ENCODE measurements at regions not wholly inside any gene's neighbourhood (a gene's known extent, or its start where the extent isn't known, plus 50 kb on each side); places are given as distances from the start of the nearest gene placed in this dataset.

DNA sequence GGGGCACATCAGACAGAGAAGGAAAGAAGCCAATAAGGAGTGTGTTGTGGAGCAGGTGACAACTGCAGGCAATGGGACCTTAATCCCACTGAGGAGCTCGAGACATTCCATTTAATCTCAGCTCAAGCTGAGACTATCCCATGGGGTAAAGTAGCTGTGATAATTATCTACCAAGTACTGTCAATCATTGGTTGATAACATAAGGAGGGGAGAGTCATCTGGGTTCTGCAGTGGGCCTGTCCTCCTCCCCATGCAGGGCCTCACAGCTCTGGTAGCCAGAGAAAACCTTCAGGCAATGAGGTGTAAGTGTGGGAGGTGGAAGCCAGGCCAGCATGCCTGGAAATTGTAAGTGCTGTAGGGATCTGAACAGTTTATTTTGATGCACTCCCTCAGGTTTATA lies 375.0 kb upstream of the ARID1B start:
- DNase-seq: no peak

DNA sequence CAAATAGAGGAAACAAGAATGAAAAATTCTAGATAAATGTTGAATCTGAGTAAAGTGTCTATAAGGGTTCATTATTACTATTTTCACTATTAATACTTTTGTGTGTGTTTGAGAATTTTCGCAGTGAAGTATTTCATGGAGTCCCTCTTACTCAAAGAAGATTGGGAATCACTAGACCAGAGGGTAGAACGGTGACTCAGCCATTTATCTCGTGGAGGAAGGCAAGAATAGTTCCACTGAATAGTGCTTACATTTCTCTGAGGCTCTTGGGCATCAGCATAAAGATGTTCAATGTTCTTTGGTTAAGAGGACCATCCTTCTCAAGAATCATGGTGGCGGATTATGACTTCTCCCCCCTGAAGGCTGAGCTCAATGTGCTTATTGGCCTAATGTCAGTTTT lies 376.7 kb upstream of the ARID1B start:
- DNase-seq: no peak

DNA sequence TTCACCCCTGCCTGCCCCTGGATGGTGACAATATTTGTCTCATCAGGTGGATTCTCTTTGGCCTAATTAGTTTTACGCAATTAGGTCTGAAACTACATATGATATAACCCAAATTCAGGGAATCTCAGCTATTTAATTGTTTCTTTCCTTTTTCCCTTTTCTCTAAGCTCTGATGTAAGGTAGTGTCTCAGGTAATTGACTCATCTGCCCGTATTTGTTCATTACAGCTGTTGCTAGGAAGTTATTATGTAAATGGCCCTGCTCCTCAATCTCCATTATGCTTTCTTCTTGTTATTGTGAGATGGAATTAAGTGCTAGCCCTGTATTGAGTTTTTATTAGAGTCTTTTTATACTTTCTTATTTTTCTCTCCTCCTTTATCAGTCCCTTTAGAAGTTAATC lies 378.2 kb upstream of the ARID1B start:
- no peak for DNase-seq

DNA sequence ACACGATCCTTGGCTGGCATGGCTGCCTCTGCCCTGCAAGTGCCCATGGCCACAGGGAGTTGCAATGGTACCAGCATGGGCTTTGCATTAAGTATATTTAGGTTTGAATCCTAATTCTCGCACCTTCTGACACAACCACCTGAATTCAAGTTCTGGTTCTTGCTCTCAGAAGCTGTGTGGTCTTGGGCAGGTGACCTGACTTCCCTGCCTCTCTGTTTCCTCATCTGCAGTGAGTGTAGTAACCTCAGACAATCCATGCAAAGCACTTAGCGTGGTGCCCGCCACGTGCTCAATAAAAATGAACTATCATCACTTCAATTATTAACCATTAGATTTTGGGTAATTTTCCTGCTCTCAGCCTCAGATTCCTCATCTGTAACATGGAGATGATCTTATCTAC lies 378.8 kb upstream of the ARID1B start:
- no peak for DNase-seq

GRCh38 chr6:156396791-156397418 lies 380.3 kb upstream of the ARID1B start:
- no peak for DNase-seq

- no peak for DNase-seq
Measured at GRCh38 chr6:156396068-156396771, 381.0 kb upstream of the ARID1B start.

GRCh38 chr6:156395276-156395675 lies 381.9 kb upstream of the ARID1B start:
- no peak for DNase-seq

GRCh38 chr6:156392648-156393047 lies 384.5 kb upstream of the ARID1B start:
- no peak for DNase-seq

GRCh38 chr6:156391977-156392376 lies 385.2 kb upstream of the ARID1B start:
- DNase-seq: no peak

- no peak for DNase-seq
Measured at GRCh38 chr6:156391061-156391672, 386.0 kb upstream of the ARID1B start.

GRCh38 chr6:156390621-156391020 lies 386.6 kb upstream of the ARID1B start:
- no peak for DNase-seq

DNA sequence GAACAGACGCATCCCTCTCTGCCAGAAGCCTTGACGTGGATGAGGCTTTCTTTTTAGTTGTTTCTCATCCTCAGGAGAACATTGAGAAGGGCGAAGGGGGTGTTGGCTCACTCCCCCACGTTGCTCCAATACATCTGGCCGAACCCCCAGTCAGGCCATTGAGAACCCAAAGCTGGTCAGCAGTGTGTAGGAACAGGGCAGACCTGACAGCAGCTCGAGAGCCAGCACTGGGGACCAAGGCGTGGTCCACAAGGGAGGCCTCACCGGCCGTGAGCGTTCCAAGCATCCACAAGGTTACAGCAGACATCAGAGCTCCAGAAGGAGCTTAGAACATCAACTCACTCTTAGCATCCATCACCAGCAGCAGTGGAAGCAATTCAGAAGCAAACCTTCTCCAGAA lies 387.9 kb upstream of the ARID1B start:
- no peak for DNase-seq

DNA sequence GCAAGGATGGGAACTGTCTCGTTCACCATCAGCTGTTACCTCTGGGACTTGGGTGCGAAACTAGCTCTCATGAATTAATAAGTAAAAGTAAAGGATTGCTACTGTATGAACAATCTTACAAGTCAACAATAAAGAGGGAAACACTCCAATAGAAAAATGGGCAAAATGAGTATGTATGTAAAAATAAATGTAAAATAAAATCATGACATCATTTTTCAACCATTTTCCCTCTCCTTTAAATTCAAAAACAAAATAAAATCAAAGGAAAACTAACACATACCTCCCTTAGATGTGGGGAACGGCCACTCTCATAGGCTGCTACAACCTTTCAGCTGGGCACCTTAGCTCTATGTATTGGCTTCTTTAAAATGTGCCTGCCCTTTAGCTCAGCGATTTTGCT lies 389.7 kb upstream of the ARID1B start:
- DNase-seq: no peak

- DNase-seq: no peak
Measured at GRCh38 chr6:156383059-156383458, 394.1 kb upstream of the ARID1B start.

DNA sequence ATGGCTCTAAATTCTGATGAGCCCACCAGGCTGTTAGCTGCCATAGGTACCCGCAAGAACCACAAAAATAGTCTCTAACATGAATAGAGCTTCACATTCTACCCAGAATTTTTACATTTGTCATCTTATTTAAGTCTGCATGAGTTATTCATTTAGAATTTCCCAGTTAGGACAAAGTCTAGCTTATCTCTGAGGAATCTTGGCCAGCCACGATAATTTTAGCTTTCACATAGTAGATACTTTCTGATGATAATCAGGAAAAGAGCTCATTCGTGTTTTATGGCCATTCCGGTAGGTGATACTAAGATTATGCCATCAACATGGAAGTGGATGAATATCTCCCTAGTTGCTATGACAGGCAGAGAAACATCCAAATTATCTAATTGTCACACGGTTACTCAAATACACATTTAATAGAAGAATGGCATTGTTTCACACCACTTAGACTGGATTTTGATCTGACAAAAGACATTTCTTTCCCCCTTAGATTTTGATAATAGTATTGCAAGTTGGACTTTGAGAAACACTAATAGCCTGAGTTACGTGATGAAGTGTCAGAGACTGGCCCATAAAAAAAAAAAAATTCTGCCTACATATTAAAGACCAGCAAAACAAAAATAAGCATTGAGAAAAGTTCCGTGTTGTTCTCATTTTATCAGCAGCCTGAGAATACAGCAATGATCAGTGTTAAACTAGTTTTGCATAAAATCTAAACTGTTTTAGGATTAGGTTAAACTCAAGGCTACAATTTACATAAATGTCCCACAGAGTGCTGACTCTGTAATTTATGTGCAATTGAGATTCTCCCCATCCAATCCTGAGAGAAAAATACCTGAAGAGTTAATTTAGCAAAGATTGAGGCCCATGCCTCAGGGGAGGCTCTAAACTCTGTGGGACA lies 397.5 kb upstream of the ARID1B start:
- no peak for DNase-seq

DNA sequence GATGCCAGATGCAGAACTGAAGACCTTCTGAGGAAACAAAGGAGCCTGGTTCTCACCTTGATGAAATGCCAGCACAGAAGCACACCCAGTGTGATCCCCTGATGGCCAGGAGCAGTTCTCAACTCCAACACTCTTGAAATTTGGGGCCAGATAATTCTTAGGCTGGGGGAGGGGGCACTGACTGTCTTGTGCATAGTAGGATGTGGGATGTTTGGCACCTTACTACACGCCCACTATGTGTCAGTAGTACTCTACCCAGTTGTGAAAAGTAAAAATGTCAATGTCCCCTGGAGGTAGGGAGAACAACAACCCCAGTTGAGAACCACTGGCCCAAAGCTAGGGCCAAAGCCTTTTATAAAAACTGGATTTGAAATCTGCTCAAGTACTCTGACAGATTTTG lies 398.3 kb upstream of the ARID1B start:
- no peak for DNase-seq

- no peak for DNase-seq
Measured at GRCh38 chr6:156376091-156376490, 401.1 kb upstream of the ARID1B start.

DNA sequence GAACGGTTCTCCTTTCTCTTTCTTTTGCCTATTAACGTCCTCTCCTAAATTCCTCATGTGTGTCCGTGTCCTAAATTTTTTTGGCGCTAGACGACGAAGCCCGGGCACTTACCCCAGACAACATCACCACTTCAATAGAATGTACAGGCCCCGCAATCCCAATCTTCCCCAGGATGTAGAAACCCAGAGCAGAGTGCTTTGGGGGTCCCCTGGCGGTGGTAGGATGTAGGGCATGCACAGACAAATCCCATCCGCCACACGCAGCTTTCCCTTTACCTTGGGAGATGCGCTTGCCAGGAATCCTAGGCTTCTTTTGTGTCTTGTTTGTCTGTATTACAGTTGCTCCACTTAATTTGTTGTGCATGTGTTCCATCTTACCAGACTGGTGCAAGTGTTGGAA lies 417.3 kb upstream of the ARID1B start:
- DNase-seq: no peak

DNA sequence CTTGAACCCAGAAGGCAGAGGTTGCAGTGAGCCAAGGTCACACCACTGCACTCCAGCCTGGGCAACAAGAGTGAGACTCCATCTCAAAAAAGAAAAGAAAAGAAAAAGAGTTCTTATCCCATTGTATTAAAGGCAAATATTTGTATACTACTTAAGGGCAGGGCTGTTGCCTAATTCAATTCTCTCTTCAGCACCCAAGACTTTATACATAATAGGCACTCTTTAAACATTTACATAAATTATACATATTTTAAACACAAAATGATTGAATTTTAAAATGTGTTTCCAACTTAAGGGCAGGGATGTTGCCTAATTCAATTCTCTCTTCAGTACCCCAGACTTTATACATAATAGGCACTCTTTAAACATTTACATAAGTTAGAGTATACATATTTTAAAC lies 424.3 kb upstream of the ARID1B start:
- no peak for DNase-seq

GRCh38 chr6:156351346-156351966 lies 425.7 kb upstream of the ARID1B start:
- DNase-seq: no peak

- DNase-seq: no peak
Measured at GRCh38 chr6:156350337-156350736, 426.8 kb upstream of the ARID1B start.

- peak; percentile 69 to 73 for DNase-seq
Measured at GRCh38 chr6:156348849-156349248, 428.3 kb upstream of the ARID1B start.

DNA sequence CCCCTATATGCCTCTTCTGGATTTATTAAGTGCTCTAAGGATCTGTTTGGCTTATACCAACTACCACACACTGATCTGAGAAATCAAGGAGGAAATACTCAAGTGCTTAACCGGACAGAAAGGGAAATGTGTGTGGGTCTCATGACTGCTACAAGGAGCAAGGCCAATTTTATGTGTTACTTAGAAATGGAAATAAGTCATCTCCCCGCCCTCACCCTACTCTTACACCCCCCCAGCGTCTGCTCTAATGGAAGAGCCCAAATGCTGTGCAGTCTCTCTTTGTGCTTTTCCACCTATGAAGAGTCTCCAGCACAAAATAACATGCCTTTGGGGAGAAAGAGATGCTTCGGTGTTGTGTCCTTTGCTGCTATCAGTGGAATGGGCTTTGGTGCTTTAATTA lies 428.8 kb upstream of the ARID1B start:
- peak; percentile 47 to 69 for DNase-seq

Data from NCI-H187 (cell line).